IMR-90 (cell line): ENCODE measurements at regions not wholly inside any gene's neighbourhood (a gene's known extent, or its start where the extent isn't known, plus 50 kb on each side); places are given as distances from the start of the nearest gene placed in this dataset.

Source experiments
- ATAC-seq: fragments of 200-7000 bp; cut with Tn5 transposase; 2 replicates; pipeline ENCODE4 v1.9.1; 2020; ENCODE audit warnings: low read depth, mild to moderate bottlenecking, moderate library complexity
- BruUV-seq: library from RNA; stranded (reverse); fragments of 400-500 nt; replicated peaks from 2 replicates; lab custom pipeline; 2021; lab: Mats Ljungman, UMichigan
- CTCF ChIA-PET: fragments of 300-600 bp; formaldehyde crosslinking; extraction: SDS; loops from one replicate; lab custom pipeline; 2021; ENCODE audit warnings: antibody characterized with exemption; lab: Yijun Ruan, JAX
- POLR2A ChIA-PET: fragments of 300-600 bp; sonication (Branson Sonifier 250); formaldehyde crosslinking; loops from one replicate; lab custom pipeline; 2022; ENCODE audit warnings: antibody characterized with exemption; ENCODE audit not compliant: unreplicated experiment; lab: Charles Lee
- DNase-seq: peaks from one replicate; pipeline ENCODE4 v3.0.0; 2013
- H2AFZ ChIP-seq: replicated peaks from 2 replicates; pipeline ENCODE3; 2013; ENCODE audit warnings: low read length, mild to moderate bottlenecking; ENCODE audit not compliant: poor library complexity
- H2AK5ac ChIP-seq: 2 replicates; pipeline ENCODE4 v1.6.1; 2013; ENCODE audit warnings: low read depth, low read length, inconsistent platforms
- H2AK9ac ChIP-seq: replicated peaks from 2 replicates; pipeline ENCODE3; 2013; ENCODE audit warnings: mild to moderate bottlenecking, low read depth, low read length, moderate library complexity; ENCODE audit not compliant: poor library complexity
- H2BK120ac ChIP-seq: 2 replicates; pipeline ENCODE4 v1.6.1; 2013; ENCODE audit warnings: low read depth, low read length, inconsistent platforms
- H2BK15ac ChIP-seq: 3 replicates; pipeline ENCODE4 v1.6.1; 2013; ENCODE audit warnings: low read depth, low read length, inconsistent platforms
- H2BK20ac ChIP-seq: 2 replicates; pipeline ENCODE4 v1.6.1; 2013; ENCODE audit warnings: low read depth, mild to moderate bottlenecking, inconsistent platforms, low read length, moderate library complexity
- H2BK5ac ChIP-seq: 2 replicates; pipeline ENCODE4 v1.6.1; 2013; ENCODE audit warnings: mild to moderate bottlenecking, low read depth, low read length, inconsistent platforms; ENCODE audit not compliant: poor library complexity, severe bottlenecking
- H3K14ac ChIP-seq: replicated peaks from 2 replicates; pipeline ENCODE4 v1.6.1; 2013; ENCODE audit warnings: low read depth, low read length, inconsistent platforms
- H3K18ac ChIP-seq: 2 replicates; pipeline ENCODE4 v1.6.1; 2013; ENCODE audit warnings: low read depth, low read length, control low read depth
- H3K23ac ChIP-seq: 2 replicates; pipeline ENCODE4 v1.6.1; 2013; ENCODE audit warnings: low read depth, low read length, inconsistent platforms
- H3K27ac ChIP-seq: 2 replicates; pipeline ENCODE4 v1.5.1; 2013; ENCODE audit warnings: mild to moderate bottlenecking, control low read depth, low read length; ENCODE audit not compliant: insufficient read depth
- H3K27me3 ChIP-seq: 2 replicates; pipeline ENCODE4 v1.6.1; 2013; ENCODE audit warnings: low read length; ENCODE audit not compliant: control insufficient read depth, insufficient read depth
- H3K36me3 ChIP-seq: 2 replicates; pipeline ENCODE4 v1.6.1; 2013; ENCODE audit warnings: low read length, mixed read lengths; ENCODE audit not compliant: control insufficient read depth, insufficient read depth
- H3K4ac ChIP-seq: 2 replicates; pipeline ENCODE4 v1.6.1; 2013; ENCODE audit warnings: low read depth, low read length, inconsistent platforms
- H3K4me1 ChIP-seq: 2 replicates; pipeline ENCODE4 v1.6.1; 2013; ENCODE audit warnings: low read length, mixed read lengths; ENCODE audit not compliant: control insufficient read depth, insufficient read depth
- H3K4me2 ChIP-seq: 2 replicates; pipeline ENCODE4 v1.6.1; 2013; ENCODE audit warnings: low read depth, mild to moderate bottlenecking, control low read depth, low read length, moderate library complexity
- H3K4me3 ChIP-seq: 2 replicates; pipeline ENCODE4 v1.5.1; 2013; ENCODE audit warnings: low read depth, mild to moderate bottlenecking, control low read depth, low read length, moderate library complexity; ENCODE audit not compliant: insufficient read depth
- H3K56ac ChIP-seq: 2 replicates; pipeline ENCODE4 v1.6.1; 2013; ENCODE audit warnings: low read length, inconsistent platforms; ENCODE audit not compliant: insufficient read depth; ENCODE audit errors: extremely low read depth
- H3K79me1 ChIP-seq, 2 experiments: 2 replicates each; pipeline ENCODE4 v1.6.1; 2013; ENCODE audit warnings: low read length in 2 of 2, inconsistent platforms in 1 of 2, low read depth in 1 of 2
- H3K9ac ChIP-seq: 2 replicates; pipeline ENCODE4 v1.6.1; 2013; ENCODE audit warnings: low read depth, low read length, control low read depth
- H3K9me1 ChIP-seq: 2 replicates; pipeline ENCODE4 v1.6.1; 2013; ENCODE audit warnings: low read length, inconsistent platforms; ENCODE audit not compliant: insufficient read depth
- H3K9me3 ChIP-seq: 2 replicates; pipeline ENCODE4 v1.6.1; 2013; ENCODE audit warnings: low read length; ENCODE audit not compliant: control insufficient read depth, insufficient read depth
- H4K20me1 ChIP-seq: 2 replicates; pipeline ENCODE4 v1.6.1; 2013; ENCODE audit warnings: low read length, inconsistent platforms; ENCODE audit not compliant: insufficient read depth
- H4K5ac ChIP-seq: 2 replicates; pipeline ENCODE4 v1.6.1; 2013; ENCODE audit warnings: mild to moderate bottlenecking, low read depth, low read length, control low read depth
- H4K8ac ChIP-seq, 2 experiments: 2 replicates each; pipeline ENCODE4 v1.6.1; 2013; ENCODE audit warnings: low read depth in 2 of 2, low read length in 2 of 2, control low read depth in 1 of 2, inconsistent platforms in 1 of 2
- H4K91ac ChIP-seq: 2 replicates; pipeline ENCODE4 v1.6.1; 2013; ENCODE audit warnings: low read depth, low read length, inconsistent platforms; ENCODE audit not compliant: insufficient read depth
- BHLHE40 ChIP-seq: fragments of 150-350 bp; IDR thresholded peaks from 2 replicates; pipeline ENCODE4 v1.6.1; 2016; ENCODE audit warnings: mild to moderate bottlenecking, low read depth, low read length
- CEBPB ChIP-seq: IDR thresholded peaks from 2 replicates; pipeline ENCODE4 v1.6.1; 2012; ENCODE audit warnings: low read depth, low read length, improper control_type of control experiment
- CHD1 ChIP-seq: IDR thresholded peaks from 2 replicates; pipeline ENCODE4 v1.6.1; 2012; ENCODE audit warnings: low read depth, low read length, improper control_type of control experiment
- FOS ChIP-seq: fragments of 150-350 bp; IDR thresholded peaks from 2 replicates; pipeline ENCODE4 v1.6.1; 2016; ENCODE audit warnings: low read depth, low read length
- MAFK ChIP-seq: IDR thresholded peaks from 2 replicates; pipeline ENCODE4 v1.6.1; 2012; ENCODE audit warnings: low read depth, low read length, improper control_type of control experiment
- MAZ ChIP-seq: IDR thresholded peaks from 2 replicates; pipeline ENCODE4 v1.6.1; 2012; ENCODE audit warnings: low read depth, mild to moderate bottlenecking, low read length, improper control_type of control experiment, moderate library complexity, borderline replicate concordance
- MXI1 ChIP-seq: IDR thresholded peaks from 2 replicates; pipeline ENCODE4 v1.6.1; 2012; ENCODE audit warnings: low read depth, mild to moderate bottlenecking, low read length, moderate library complexity, borderline replicate concordance
- NFE2L2 ChIP-seq: fragments of 150-350 bp; IDR thresholded peaks from 2 replicates; pipeline ENCODE4 v1.6.1; 2016; ENCODE audit warnings: low read depth, mild to moderate bottlenecking, low read length
- POLR2A ChIP-seq: IDR thresholded peaks from 2 replicates; pipeline ENCODE4 v1.6.1; 2012; ENCODE audit warnings: mild to moderate bottlenecking, low read depth, low read length
- RAD21 ChIP-seq: IDR thresholded peaks from 2 replicates; pipeline ENCODE4 v1.6.1; 2012; ENCODE audit warnings: low read length, improper control_type of control experiment
- RFX5 ChIP-seq: IDR thresholded peaks from 2 replicates; pipeline ENCODE4 v1.8.0; 2012; ENCODE audit warnings: low read depth, mild to moderate bottlenecking, low read length, moderate library complexity
- SMC3 ChIP-seq: fragments of 150-350 bp; IDR thresholded peaks from 2 replicates; pipeline ENCODE4 v1.6.1; 2016; ENCODE audit warnings: low read depth, mild to moderate bottlenecking, antibody characterized with exemption, low read length, moderate library complexity
- WGBS, 2 experiments: methylation state at CpG; one replicate each; pipeline versions ENCODE4 v1.1.5 to v1.1.7; 2013; ENCODE audit warnings: missing lambda C conversion rate in 2 of 2; ENCODE audit not compliant: insufficient read length in 1 of 2; ENCODE audit errors: extremely low coverage in 2 of 2; 5-methylcytosine and 5-hydroxymethylcytosine counted together
- dilution Hi-C: fragments of 300-500 bp; cut with HindIII; formaldehyde crosslinking; loops from one replicate; pipeline ENCODE4 v1.14.3; 2018; ENCODE audit warnings: low sequenced_read_pairs; ENCODE audit not compliant: unreplicated experiment
- in situ Hi-C: fragments of 300-500 bp; cut with MboI; formaldehyde crosslinking; loops from 3 replicates; pipeline ENCODE4 v1.14.3; 2019; ENCODE audit warnings: low sequenced_read_pairs, inconsistent platforms, mixed read lengths
- intact Hi-C: fragments of 100-400 bp; cut with micrococcal nuclease; formaldehyde crosslinking; loops from 2 replicates; pipeline ENCODE4 v1.10.0; 2022
- TF ChIP-seq, protein P1 (sequence below): conservative IDR thresholded peaks from 2 replicates; pipeline ENCODE4 v1.5.1; 2012; ENCODE audit warnings: mild to moderate bottlenecking, low read depth, low read length, improper control_type of control experiment
- TF ChIP-seq, protein P2 (sequence below): fragments of 150-350 bp; IDR thresholded peaks from 2 replicates; pipeline ENCODE4 v1.6.1; 2017; ENCODE audit warnings: mild to moderate bottlenecking, antibody characterized with exemption, low read length, low read depth

DNA sequence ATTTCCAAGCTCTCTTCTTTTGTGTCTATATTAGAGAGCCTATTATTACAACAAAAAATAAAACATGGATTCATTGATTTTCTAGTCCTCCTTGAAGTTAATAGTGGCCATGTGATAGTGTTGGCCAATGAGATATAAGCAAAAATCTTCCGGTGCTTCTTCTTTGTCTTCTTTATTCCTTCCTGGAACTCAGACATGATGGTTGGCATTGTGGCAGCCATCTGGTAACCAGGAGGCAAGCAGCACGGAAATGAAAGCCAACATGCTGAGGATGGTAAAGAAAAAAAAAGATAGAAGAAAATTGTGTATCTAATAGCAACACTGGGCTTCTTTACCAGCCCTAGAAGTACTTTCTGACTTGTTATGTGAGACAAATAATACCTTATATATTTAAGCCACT lies 50.8 kb upstream of the SEL1L start:
- H3K4me1 ChIP-seq: no peaks in the 10 kb centered on the region
- H3K9me3 ChIP-seq: peaks cover 7% of the 10 kb centered on the region; the same call in 1 of the 2 replicates
- no peak overlapping the region for H2BK20ac ChIP-seq
- DNase-seq (no peak), ATAC-seq (no peak)
- H3K9me1 ChIP-seq: no peaks in the 10 kb centered on the region
- no peak overlapping the region for H2BK5ac ChIP-seq
- no peak overlapping the region for H2BK120ac ChIP-seq
- intact Hi-C loops (no loop called here), dilution Hi-C loops (no loop called here), in situ Hi-C loops (no loop called here)
- no peak overlapping the region for H3K4me2 ChIP-seq
- no TSS peak for BruUV-seq
- no peak overlapping the region for H2AFZ ChIP-seq
- H3K4me3 ChIP-seq: no peak overlapping the region
- POLR2A ChIA-PET: no interaction called here
- H3K9ac ChIP-seq: no peak overlapping the region
- no peak overlapping the region for H3K18ac ChIP-seq
- TF ChIP-seq CEBPB (no peak), RAD21 (no peak), FOS (no peak), SMC3 (no peak), MAZ (no peak), MXI1 (no peak), CHD1 (no peak), NFE2L2 (no peak), RFX5 (no peak), MAFK (no peak), POLR2A (no peak), BHLHE40 (no peak)
- TF ChIP-seq, protein P1, sequence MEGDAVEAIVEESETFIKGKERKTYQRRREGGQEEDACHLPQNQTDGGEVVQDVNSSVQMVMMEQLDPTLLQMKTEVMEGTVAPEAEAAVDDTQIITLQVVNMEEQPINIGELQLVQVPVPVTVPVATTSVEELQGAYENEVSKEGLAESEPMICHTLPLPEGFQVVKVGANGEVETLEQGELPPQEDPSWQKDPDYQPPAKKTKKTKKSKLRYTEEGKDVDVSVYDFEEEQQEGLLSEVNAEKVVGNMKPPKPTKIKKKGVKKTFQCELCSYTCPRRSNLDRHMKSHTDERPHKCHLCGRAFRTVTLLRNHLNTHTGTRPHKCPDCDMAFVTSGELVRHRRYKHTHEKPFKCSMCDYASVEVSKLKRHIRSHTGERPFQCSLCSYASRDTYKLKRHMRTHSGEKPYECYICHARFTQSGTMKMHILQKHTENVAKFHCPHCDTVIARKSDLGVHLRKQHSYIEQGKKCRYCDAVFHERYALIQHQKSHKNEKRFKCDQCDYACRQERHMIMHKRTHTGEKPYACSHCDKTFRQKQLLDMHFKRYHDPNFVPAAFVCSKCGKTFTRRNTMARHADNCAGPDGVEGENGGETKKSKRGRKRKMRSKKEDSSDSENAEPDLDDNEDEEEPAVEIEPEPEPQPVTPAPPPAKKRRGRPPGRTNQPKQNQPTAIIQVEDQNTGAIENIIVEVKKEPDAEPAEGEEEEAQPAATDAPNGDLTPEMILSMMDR: no peak
- TF ChIP-seq, protein P2, sequence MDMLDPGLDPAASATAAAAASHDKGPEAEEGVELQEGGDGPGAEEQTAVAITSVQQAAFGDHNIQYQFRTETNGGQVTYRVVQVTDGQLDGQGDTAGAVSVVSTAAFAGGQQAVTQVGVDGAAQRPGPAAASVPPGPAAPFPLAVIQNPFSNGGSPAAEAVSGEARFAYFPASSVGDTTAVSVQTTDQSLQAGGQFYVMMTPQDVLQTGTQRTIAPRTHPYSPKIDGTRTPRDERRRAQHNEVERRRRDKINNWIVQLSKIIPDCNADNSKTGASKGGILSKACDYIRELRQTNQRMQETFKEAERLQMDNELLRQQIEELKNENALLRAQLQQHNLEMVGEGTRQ: no peak
- no peak overlapping the region for H2BK15ac ChIP-seq
- no peak overlapping the region for H3K56ac ChIP-seq
- H3K23ac ChIP-seq: no peak overlapping the region
- WGBS, 2 experiments: no CpG with 5 or more reads among the region's 2 CpGs
- no peak overlapping the region for H4K91ac ChIP-seq
- H3K27ac ChIP-seq: no peak overlapping the region
- no peak overlapping the region for H2AK5ac ChIP-seq
- no peak overlapping the region for H2AK9ac ChIP-seq
- no peak overlapping the region for H3K14ac ChIP-seq
- H3K79me1 ChIP-seq: no peaks in the 10 kb centered on the region
- H4K5ac ChIP-seq: no peak overlapping the region
- H3K4ac ChIP-seq: no peak overlapping the region
- no peaks in the 10 kb centered on the region for H3K36me3 ChIP-seq
- CTCF ChIA-PET: no interaction called here
- no peaks in the 10 kb centered on the region for H3K27me3 ChIP-seq
- no peaks in the 10 kb centered on the region for H4K20me1 ChIP-seq
- no peak overlapping the region for H4K8ac ChIP-seq
